Uterus (tissue), 3 donors: ENCODE measurements at regions not wholly inside any gene's neighbourhood (a gene's known extent, or its start where the extent isn't known, plus 50 kb on each side); places are given as distances from the start of the nearest gene placed in this dataset.

Experiments used
- DNase-seq, 2 donors: peaks; one replicate each; pipeline ENCODE4 v3.0.0-alpha.2; 2019 to 2020
- H3K27ac ChIP-seq, 2 donors: fragments of 200-600 bp; sonication (generic); 1 replicate in 1 of 2; 2 replicates in 1 of 2; pipeline ENCODE4 v1.5.1; 2016 to 2018
- H3K27me3 ChIP-seq, 2 donors: fragments of 200-600 bp; sonication (generic); one replicate each; pipeline ENCODE4 v1.5.1; 2018 to 2019; ENCODE audit warnings: control low read depth in 1 of 2
- H3K36me3 ChIP-seq, 2 donors: fragments of 200-600 bp; sonication (generic); one replicate each; pipeline ENCODE4 v1.5.1; 2019; ENCODE audit warnings: control low read depth in 1 of 2
- H3K4me1 ChIP-seq, 2 donors: fragments of 200-600 bp; sonication (generic); one replicate each; pipeline ENCODE4 v1.5.1; 2018 to 2019; ENCODE audit warnings: control low read depth in 1 of 2
- H3K4me3 ChIP-seq, 2 donors: fragments of 200-600 bp; sonication (generic); 1 replicate in 1 of 2; 2 replicates in 1 of 2; pipeline ENCODE4 v1.5.1; 2018 to 2019; ENCODE audit warnings: mild to moderate bottlenecking in 1 of 2
- H3K9me3 ChIP-seq, 2 donors: fragments of 200-600 bp; sonication (generic); one replicate each; pipeline ENCODE4 v1.5.1; 2019; ENCODE audit warnings: control low read depth in 1 of 2
- POLR2A ChIP-seq, 2 donors: fragments of 450-650 bp; IDR thresholded peaks; one replicate each; pipeline ENCODE4 v1.6.1; 2016; ENCODE audit warnings: antibody characterized with exemption in 2 of 2, mild to moderate bottlenecking in 1 of 2, moderate library complexity in 1 of 2
- intact Hi-C: fragments of 100-400 bp; cut with DNase I; formaldehyde crosslinking; loops from one replicate; pipeline ENCODE4 v1.15.1; 2023; ENCODE audit warnings: low total_unique reads
- TF ChIP-seq, protein P1 (sequence below), 4 experiments: fragments of 200-600 bp in 2 of 4; fragments of 450-650 bp in 2 of 4; sonication (generic) in 2 of 4; IDR thresholded peaks; one replicate each; pipeline ENCODE4 v1.5.1; 2016 to 2019; ENCODE audit warnings: antibody characterized with exemption in 4 of 4, mild to moderate bottlenecking in 2 of 4, moderate library complexity in 1 of 4
- donor health status: DM: yes; HTN: yes; CAD: no.

GRCh38 chr3:59160133-59160746, 110.4 kb upstream of the CFAP20DC start:
- Histone ChIP-seq H3K9me3 (no peaks in the 10 kb centered on the region), H3K27me3 (no peaks in the 10 kb centered on the region), H3K27ac (no peak overlapping the region), H3K4me1 (no peaks in the 10 kb centered on the region), H3K4me3 (no peak overlapping the region), H3K36me3 (no peaks in the 10 kb centered on the region)
- TF ChIP-seq, protein P1, sequence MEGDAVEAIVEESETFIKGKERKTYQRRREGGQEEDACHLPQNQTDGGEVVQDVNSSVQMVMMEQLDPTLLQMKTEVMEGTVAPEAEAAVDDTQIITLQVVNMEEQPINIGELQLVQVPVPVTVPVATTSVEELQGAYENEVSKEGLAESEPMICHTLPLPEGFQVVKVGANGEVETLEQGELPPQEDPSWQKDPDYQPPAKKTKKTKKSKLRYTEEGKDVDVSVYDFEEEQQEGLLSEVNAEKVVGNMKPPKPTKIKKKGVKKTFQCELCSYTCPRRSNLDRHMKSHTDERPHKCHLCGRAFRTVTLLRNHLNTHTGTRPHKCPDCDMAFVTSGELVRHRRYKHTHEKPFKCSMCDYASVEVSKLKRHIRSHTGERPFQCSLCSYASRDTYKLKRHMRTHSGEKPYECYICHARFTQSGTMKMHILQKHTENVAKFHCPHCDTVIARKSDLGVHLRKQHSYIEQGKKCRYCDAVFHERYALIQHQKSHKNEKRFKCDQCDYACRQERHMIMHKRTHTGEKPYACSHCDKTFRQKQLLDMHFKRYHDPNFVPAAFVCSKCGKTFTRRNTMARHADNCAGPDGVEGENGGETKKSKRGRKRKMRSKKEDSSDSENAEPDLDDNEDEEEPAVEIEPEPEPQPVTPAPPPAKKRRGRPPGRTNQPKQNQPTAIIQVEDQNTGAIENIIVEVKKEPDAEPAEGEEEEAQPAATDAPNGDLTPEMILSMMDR (IDR thresholded peaks at IDR 0.05), result no peak
- no peak for TF ChIP-seq POLR2A (IDR thresholded peaks at IDR 0.05)
- intact Hi-C loops, result no loop called here
- DNase-seq, result no peak

DNA sequence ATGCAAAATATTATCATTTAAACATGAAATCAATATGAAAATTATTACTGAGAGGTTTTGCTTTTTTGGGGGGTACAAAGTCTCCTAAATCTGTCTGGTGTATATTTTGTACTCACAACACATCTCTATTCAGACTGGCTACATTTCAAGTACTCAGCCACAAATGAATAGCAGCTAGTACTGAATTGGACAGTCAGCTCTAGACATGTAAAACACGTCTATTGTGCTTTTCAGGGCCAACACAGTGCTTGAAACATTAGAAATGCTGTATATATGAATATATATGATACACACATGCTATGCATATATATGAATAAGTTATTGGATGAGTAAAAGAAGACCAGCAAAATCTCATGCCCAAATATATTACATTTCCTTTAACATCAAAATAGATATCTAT, 103.8 kb upstream of the CFAP20DC start:
- no peaks in the 10 kb centered on the region for H3K4me1 ChIP-seq
- no peaks in the 10 kb centered on the region for H3K27me3 ChIP-seq
- no peaks in the 10 kb centered on the region for H3K9me3 ChIP-seq
- intact Hi-C loops, result no loop called here
- TF ChIP-seq, protein P1 (IDR thresholded peaks at IDR 0.05), result no peak
- no peak for TF ChIP-seq POLR2A (IDR thresholded peaks at IDR 0.05)
- DNase-seq, result no peak
- no peak overlapping the region for H3K27ac ChIP-seq
- no peak overlapping the region for H3K4me3 ChIP-seq
- no peaks in the 10 kb centered on the region for H3K36me3 ChIP-seq

DNA sequence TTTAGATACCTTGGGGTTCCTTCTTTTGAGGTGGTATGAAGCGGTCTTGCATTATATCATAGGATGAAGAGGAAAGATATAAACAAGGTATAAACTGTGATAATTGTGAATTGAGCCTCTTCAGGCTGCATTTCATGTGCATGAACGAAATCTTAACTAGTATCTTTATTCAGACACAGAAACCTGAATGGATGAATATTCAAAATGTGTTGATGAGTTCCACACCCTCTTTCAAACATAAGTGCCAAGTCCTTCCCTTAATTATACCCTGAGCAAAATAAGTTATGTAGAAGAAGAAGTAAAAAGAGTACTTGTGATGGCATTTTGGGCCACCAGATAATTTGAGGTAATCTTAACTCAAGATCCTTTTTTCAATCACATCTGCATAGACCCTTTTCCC, 103.1 kb upstream of the CFAP20DC start:
- no peak for TF ChIP-seq POLR2A (IDR thresholded peaks at IDR 0.05)
- TF ChIP-seq, protein P1 (IDR thresholded peaks at IDR 0.05), result no peak
- DNase-seq, result no peak
- H3K9me3 ChIP-seq, result no peaks in the 10 kb centered on the region
- H3K27me3 ChIP-seq, result no peaks in the 10 kb centered on the region
- H3K4me1 ChIP-seq, result no peaks in the 10 kb centered on the region
- no peaks in the 10 kb centered on the region for H3K36me3 ChIP-seq
- H3K4me3 ChIP-seq, result no peak overlapping the region
- intact Hi-C loops, result no loop called here
- no peak overlapping the region for H3K27ac ChIP-seq

- Histone ChIP-seq H3K4me3 (no peak overlapping the region), H3K4me1 (no peaks in the 10 kb centered on the region), H3K27me3 (no peaks in the 10 kb centered on the region), H3K36me3 (no peaks in the 10 kb centered on the region), H3K9me3 (no peaks in the 10 kb centered on the region), H3K27ac (no peak overlapping the region)
- no peak for DNase-seq
- intact Hi-C loops, result no loop called here
- TF ChIP-seq, protein P1 (IDR thresholded peaks at IDR 0.05), result no peak
- no peak for TF ChIP-seq POLR2A (IDR thresholded peaks at IDR 0.05)
These were observed 100.2 kb upstream of the CFAP20DC start for GRCh38 chr3:59150039-59150438.

- Histone ChIP-seq H3K9me3 (no peaks in the 10 kb centered on the region), H3K4me3 (no peak overlapping the region), H3K4me1 (no peaks in the 10 kb centered on the region), H3K27me3 (no peaks in the 10 kb centered on the region), H3K36me3 (no peaks in the 10 kb centered on the region), H3K27ac (no peak overlapping the region)
- intact Hi-C loops, result no loop called here
- no peak for DNase-seq
- TF ChIP-seq POLR2A (IDR thresholded peaks at IDR 0.05), result no peak
- TF ChIP-seq, protein P1 (IDR thresholded peaks at IDR 0.05), result no peak
These were observed 99.3 kb upstream of the CFAP20DC start for GRCh38 chr3:59149166-59149565.
